HG02970 (cell line): ENCODE measurements at regions not wholly inside any gene's neighbourhood (a gene's known extent, or its start where the extent isn't known, plus 50 kb on each side); places are given as distances from the start of the nearest gene placed in this dataset.

Experiments used
- ATAC-seq: cut with Tn5 transposase; IDR thresholded peaks from one replicate; pipeline ENCODE4 v1.9.1; 2021; ENCODE audit warnings: mild to moderate bottlenecking, moderate library complexity, moderate number of reproducible peaks; ENCODE audit not compliant: unreplicated experiment, low FRiP score

- no peak for ATAC-seq
Observed at GRCh38 chr1:229181419-229181818, 89.5 kb upstream of the RAB4A start.

GRCh38 chr1:229183588-229183987 is 87.3 kb upstream of the RAB4A start:
- ATAC-seq, result no peak

GRCh38 chr1:229184066-229184465 is 86.8 kb upstream of the RAB4A start:
- no peak for ATAC-seq

DNA sequence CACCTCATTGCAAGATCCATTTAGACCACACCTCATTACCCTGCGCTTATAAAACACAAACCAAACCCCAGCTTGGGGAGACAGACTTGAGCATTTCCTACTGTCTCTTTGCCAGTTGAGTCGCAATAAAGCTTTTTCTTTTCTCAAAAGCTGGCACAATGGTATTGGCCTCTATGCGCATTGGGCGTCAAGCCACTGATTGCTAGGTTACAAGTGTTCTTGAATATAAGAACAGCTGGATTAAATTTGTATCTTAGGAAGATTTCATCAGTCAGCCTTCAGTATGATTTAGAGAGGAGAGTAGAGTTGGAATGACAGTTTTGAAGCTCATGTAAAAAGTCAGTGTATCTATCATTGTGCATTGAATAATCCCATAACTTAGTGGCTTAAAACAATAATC is 84.9 kb upstream of the RAB4A start:
- no peak for ATAC-seq

DNA sequence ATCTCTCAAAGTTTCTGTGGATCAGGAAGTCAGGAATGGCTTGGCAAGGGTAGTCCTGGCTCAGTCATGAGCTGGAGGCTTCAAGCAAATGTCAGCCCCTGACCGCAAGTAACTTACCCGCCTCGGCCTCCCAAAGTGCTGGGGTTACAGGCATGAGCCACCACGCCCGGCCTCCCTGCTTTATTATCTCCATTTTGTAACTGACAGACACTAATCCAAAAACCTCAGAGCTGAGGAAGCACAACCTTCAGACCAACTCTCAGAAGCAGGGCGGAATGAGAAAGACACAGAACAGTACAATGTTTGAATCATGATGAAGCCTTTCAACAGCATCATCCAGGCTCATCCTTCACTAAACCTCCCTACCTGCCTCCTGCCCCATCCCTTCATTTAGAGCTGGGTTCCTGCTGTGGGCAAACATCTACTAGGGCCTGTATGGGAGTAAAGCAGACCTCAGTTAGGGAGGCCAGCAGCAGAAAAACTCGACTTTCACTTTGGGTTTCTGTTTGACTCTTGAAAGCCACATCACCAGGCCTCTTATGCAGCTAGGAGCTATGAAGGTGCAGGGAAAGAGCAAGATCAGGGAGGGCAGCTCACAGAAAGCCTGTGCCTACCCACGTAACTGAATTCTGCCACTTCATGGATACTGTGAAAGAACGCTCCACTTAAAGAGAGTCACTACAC is 84.4 kb upstream of the RAB4A start:
- ATAC-seq, result no peak

DNA sequence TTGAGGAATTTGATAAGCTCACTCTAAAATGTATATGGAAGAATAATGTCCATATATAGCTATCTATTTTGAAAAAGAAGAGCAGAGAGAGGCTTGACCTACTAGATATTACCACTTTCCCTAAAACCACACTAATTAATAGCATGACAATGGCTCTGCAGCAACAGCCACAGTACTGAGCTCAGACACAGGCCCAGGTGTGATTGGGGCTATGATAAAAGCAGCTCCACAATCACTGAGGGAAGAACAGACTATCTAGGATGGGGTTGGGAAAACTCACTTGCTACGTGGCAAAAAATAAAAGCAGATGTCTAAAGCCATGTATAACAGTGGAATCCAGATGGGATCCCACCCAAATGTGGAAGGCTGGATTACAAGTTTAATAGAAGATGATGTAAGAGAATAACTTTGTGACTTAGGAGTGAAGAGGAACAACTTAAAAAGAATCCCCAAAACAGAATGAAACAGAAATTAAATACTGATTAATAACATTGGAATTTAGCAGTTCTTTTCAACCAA is 80.8 kb upstream of the RAB4A start:
- ATAC-seq, result no peak

- ATAC-seq, result no peak
Observed at GRCh38 chr1:229191066-229191674, 79.7 kb upstream of the RAB4A start.

DNA sequence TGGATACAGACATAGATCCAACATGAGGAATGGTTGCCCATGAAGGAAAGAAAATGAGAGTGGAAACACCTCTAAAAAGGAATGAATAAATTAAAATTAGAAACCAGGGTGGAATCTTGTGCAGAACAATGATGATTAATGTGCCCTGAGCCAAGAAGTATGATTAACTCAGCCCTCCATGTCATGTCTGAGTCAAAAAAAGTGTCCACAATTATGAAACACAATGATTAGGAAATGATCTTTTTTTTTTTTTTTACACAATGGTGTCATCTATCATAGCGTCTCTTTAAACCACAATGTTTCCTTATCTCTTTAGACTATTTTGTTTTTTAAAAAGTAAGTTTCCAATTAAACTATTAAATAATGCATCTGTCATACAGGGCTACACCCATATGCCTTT is 78.9 kb upstream of the RAB4A start:
- no peak for ATAC-seq

DNA sequence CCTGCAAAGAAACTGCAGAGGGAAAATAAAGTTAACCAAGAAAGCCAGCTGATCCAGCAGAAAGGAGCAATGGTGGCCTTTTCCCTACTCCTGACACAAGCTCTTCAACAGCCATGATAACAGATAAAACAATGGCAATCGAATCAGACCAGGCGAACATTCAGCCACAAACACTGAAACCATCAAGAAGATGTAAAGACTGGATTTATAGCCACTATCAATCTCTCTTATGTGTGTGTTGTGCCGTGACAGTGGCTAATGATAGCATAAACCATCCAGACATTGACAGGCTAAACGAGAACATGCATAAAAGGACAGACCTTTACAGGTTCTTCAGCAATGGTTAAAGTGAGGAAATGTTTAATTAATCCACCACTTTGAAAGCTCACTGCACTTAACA is 78.1 kb upstream of the RAB4A start:
- ATAC-seq, result no peak

GRCh38 chr1:229194096-229194495 is 76.8 kb upstream of the RAB4A start:
- no peak for ATAC-seq

GRCh38 chr1:229195246-229195645 is 75.7 kb upstream of the RAB4A start:
- no peak for ATAC-seq

GRCh38 chr1:229196404-229197264 is 74.3 kb upstream of the RAB4A start:
- no peak for ATAC-seq

DNA sequence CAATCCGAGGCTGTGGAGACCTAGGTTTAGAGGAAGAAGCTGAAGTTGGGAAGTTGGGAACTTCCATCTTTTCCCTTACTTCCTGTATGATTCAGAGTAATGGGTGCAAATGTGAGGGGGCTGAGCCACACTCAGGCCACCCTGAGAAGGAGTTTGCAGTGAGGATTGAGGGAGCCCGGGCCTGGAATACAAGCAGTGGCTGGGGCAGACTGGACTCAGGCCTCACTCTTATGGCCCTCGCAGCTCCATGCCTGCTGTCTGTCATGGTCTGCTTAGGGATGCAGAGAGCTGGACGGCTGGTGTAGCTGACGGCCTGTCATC is 73.7 kb upstream of the RAB4A start:
- no peak for ATAC-seq

DNA sequence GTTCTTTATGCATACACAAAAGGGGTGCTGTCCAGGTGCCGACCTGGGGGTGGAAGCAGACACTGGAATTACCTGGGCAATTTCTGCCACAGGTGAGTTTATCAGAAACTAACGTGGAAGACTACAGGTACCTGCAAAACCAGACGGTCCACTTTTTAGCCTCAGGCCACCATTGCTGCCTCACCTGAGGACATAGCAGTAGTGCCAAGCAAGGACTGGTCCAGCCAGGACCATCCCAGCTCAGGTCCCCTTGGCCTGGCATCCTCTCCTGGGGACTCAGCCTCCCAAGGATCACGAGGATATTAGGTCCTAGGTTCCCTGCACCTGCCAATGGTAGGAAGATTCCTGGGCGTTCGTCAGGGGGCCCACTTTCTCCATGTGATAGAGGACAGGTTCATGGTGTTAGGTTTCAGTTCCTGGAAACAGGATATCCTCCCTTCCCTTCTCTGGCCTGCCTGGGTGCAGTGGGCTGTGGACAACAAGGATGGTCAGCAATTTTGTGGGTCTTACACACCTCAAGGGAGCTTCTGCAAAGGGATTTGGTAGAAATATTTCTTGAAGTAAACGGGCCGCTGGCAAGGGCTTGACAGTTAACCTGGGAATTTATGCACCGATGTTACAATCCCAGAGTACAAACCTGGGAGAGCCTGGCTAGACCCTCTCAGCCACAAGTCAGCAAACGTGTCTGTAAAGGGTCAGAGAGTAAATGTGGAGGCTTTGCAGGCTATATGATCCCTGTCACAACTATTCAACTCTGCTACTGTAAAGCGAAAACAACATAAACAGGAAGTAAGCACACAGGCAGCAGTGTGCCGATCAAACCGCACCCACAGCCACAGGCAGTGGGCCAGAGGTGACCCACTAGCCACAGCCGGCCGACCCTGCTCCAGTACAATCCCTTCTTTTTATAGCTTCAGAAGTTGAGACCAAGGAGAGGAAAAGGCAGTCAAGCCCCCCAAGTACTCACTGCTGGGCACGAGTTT is 71.4 kb upstream of the RAB4A start:
- no peak for ATAC-seq

- ATAC-seq, result no peak
Observed at GRCh38 chr1:229203030-229203751, 67.7 kb upstream of the RAB4A start.

GRCh38 chr1:229203991-229204632 is 66.8 kb upstream of the RAB4A start:
- ATAC-seq, result no peak

GRCh38 chr1:229204921-229205777 is 65.8 kb upstream of the RAB4A start:
- ATAC-seq, result no peak

GRCh38 chr1:229205854-229206253 is 65.1 kb upstream of the RAB4A start:
- ATAC-seq, result no peak
